D721Med (cell line): ENCODE measurements at regions not wholly inside any gene's neighbourhood (a gene's known extent, or its start where the extent isn't known, plus 50 kb on each side); places are given as distances from the start of the nearest gene placed in this dataset.

Experiments
- DNase-seq: peaks from one replicate; pipeline ENCODE4 v3.0.0; 2011; ENCODE audit warnings: low spot score; ENCODE audit not compliant: insufficient read length
- FAIRE-seq: peaks from 2 replicates; lab custom pipeline; 2011; peaks lifted over from hg19 to GRCh38; lab: Jason Lieb, UNC
- TF ChIP-seq, protein P1 (sequence below): IDR thresholded peaks from 2 replicates; pipeline ENCODE4 v1.5.1; 2012; ENCODE audit warnings: mild to moderate bottlenecking, control low read depth; ENCODE audit not compliant: insufficient read depth; ENCODE audit errors: missing control alignments

DNA sequence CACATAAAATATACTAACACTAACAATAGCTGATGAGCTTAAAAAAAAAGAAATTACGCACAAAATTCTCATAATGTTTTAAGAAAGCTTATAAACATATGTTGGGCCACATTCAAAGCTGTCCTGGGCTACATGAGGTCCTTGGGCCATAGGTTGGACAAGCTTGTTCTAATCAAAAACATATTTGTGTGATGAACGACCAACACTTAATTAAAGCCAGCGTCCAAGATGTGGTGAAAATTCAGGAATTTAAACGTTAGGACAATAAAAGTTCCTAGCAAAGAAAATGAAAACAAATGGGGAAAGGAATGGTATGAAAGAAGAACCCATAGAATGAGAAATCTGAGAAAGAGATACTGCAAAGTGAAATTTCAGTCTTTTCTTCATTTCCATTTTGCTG, 429.6 kb upstream of the DMAC1 start:
- TF ChIP-seq, protein P1, sequence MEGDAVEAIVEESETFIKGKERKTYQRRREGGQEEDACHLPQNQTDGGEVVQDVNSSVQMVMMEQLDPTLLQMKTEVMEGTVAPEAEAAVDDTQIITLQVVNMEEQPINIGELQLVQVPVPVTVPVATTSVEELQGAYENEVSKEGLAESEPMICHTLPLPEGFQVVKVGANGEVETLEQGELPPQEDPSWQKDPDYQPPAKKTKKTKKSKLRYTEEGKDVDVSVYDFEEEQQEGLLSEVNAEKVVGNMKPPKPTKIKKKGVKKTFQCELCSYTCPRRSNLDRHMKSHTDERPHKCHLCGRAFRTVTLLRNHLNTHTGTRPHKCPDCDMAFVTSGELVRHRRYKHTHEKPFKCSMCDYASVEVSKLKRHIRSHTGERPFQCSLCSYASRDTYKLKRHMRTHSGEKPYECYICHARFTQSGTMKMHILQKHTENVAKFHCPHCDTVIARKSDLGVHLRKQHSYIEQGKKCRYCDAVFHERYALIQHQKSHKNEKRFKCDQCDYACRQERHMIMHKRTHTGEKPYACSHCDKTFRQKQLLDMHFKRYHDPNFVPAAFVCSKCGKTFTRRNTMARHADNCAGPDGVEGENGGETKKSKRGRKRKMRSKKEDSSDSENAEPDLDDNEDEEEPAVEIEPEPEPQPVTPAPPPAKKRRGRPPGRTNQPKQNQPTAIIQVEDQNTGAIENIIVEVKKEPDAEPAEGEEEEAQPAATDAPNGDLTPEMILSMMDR: no peak
- DNase-seq: no peak
- no peak for FAIRE-seq

DNA sequence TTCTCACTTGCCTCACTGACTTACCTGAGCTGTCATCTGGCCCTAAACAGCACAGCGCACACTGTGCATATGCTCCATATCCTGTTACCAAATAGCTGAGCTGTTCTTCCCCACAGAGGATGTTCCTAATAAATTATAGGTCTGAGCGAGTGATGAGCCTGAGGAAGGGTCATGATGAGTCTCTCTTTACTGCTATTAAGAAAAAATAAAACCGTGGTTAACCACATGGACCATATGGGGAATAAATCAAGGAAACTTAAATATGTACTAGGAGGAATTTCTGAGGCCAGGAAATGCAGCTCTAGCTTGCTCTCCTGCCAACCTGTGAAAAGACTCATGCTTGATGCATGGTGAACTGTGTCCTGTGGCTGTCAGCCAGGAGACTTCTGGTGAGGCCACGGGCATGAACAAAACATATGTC, 424.8 kb upstream of the DMAC1 start:
- DNase-seq (no peak), FAIRE-seq (no peak)
- TF ChIP-seq, protein P1: no peak

DNA sequence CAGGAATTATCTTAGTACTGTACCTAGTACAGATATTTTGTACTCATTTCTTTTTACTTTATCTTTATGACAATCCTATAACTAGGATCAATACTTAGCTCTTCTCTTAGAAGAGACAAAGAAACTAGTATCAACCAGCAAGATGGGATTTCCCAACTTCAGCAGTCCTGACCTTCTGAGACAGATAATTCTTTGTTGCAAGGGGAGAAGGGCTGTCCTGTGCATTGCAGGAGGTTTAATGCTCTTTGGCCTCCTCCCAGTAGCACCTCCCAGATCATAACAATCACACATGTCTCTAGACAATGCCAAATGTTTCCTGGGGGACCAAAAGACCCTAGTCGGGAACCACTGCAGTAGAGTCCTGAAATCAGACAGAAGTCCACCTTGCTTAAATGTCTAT, 424.3 kb upstream of the DMAC1 start:
- no peak for DNase-seq
- TF ChIP-seq, protein P1: no peak
- FAIRE-seq: no peak

DNA sequence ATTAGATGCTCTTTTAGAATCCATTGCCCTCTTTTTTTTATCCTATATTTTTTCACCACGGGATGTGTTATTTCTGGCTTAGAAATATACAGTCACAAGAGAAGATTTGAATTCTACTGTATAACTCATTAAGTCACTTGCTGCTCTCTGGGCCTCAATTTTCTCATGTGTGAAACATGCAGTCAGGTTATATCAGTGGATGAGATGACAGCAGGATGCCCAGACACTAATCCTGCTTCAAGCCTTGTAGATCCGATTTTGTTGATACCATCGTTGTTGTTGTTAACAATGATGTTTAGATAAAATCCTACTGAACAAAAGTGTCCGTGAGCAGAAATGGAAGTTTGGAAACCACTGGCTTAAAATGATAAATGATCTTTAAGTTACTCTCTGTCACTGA, 421.9 kb upstream of the DMAC1 start:
- FAIRE-seq: no peak

DNA sequence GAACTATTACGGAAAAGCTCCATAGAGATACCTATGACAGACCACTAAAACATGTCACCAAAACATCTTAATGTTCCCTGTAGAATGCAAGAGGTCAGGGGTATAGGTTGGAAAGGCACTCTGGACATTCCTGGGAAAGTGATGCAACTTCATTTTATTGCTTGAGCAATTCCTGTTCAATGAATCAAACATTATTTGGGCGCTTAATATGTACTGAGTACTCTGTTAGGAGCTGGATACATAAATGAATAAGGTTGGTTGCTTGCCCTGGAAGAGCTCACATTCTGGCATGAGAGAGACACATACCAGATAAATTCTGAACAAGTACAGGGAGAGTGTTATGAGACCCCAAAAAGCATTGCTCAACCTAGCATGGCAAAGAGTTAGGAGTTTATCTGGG, 408.9 kb upstream of the DMAC1 start:
- TF ChIP-seq, protein P1: no peak
- no peak for FAIRE-seq
- DNase-seq: no peak

More for the DNA sequence above, 421.9 kb upstream of the DMAC1 start:
- TF ChIP-seq, protein P1: no peak
- no peak for DNase-seq

DNA sequence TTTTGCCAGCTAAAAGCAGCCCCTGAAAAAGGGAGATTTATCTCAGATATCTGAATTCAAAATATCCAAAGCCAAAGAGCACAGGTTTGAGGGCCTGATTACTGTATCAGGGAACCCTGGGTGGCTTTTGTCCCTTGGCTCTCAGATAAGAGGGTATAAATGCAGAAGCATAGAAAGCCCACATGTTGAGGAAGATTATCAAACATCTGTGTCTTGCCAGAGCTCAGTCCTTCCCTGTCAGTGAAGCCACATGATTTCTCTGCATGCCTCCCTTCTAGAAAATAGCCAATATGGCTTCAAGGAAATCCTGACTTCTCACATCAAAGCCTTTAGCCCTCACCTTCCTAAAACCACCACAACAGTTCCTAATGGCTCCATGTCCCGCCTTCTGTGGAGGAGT, 408.0 kb upstream of the DMAC1 start:
- FAIRE-seq (no peak), DNase-seq (no peak)
- TF ChIP-seq, protein P1: no peak

DNA sequence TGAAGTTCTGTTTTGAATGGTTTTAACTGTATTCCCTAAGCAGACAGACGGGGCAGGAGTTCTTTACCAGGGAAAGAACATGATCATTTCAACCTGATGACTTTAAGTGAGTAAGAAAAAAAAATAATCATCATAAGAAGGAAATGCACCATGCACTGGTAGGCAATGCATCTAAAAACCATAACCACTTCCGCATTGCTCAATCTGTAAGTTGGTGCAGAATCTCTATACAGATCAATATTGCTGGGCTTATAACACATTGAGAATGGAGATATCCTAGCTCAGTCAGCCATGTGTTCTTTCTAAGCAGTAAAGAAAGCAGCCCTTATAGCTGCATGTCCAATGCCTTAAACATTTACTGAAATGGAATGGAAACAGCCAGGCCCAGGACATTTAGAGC, 407.1 kb upstream of the DMAC1 start:
- TF ChIP-seq, protein P1: no peak
- DNase-seq (no peak), FAIRE-seq (no peak)
